GM12865 (cell line): ENCODE measurements at regions not wholly inside any gene's neighbourhood (a gene's known extent, or its start where the extent isn't known, plus 50 kb on each side); places are given as distances from the start of the nearest gene placed in this dataset.
"Not testable (repeated sequence)": the region's sequence is repeated elsewhere in the genome, so short reads cannot be mapped to it uniquely, and the experiment has no call there.

Source experiments
- DNase-seq: peaks from one replicate; pipeline ENCODE4 v3.0.0; 2010; ENCODE audit warnings: low read depth
- H3K4me3 ChIP-seq: 2 replicates; pipeline ENCODE4 v1.5.1; 2011; ENCODE audit warnings: mild to moderate bottlenecking, low read depth, low read length, control low read depth
- TF ChIP-seq, protein P1 (sequence below): IDR thresholded peaks from 2 replicates; pipeline ENCODE4 v1.5.1; 2011; ENCODE audit warnings: low read length, control low read depth, low read depth, inconsistent platforms; ENCODE audit not compliant: insufficient read depth; ENCODE audit errors: missing control alignments

DNA sequence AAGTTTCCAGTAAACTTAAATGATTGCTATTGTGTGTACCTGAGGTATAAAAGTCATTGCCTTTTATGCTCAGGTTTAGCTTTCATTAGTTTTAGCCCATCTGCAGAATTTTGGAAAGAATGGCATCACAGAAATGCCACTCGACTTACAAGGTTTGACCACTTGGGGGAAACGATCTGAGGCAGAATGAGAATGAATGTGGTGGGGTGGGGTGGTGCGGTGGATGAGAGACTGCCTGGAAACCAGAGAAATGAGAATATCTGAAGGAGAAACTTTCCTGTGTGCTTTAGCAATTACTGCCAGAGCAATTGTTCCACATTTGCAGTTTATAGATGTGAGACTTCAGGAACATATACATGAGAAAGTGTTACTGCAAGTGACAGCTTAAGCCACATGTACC lies 225.4 kb upstream of the PDE3A start:
- TF ChIP-seq, protein P1, sequence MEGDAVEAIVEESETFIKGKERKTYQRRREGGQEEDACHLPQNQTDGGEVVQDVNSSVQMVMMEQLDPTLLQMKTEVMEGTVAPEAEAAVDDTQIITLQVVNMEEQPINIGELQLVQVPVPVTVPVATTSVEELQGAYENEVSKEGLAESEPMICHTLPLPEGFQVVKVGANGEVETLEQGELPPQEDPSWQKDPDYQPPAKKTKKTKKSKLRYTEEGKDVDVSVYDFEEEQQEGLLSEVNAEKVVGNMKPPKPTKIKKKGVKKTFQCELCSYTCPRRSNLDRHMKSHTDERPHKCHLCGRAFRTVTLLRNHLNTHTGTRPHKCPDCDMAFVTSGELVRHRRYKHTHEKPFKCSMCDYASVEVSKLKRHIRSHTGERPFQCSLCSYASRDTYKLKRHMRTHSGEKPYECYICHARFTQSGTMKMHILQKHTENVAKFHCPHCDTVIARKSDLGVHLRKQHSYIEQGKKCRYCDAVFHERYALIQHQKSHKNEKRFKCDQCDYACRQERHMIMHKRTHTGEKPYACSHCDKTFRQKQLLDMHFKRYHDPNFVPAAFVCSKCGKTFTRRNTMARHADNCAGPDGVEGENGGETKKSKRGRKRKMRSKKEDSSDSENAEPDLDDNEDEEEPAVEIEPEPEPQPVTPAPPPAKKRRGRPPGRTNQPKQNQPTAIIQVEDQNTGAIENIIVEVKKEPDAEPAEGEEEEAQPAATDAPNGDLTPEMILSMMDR = peak; percentile 11
- no peak overlapping the region for H3K4me3 ChIP-seq
- peak; percentile 61 for DNase-seq

DNA sequence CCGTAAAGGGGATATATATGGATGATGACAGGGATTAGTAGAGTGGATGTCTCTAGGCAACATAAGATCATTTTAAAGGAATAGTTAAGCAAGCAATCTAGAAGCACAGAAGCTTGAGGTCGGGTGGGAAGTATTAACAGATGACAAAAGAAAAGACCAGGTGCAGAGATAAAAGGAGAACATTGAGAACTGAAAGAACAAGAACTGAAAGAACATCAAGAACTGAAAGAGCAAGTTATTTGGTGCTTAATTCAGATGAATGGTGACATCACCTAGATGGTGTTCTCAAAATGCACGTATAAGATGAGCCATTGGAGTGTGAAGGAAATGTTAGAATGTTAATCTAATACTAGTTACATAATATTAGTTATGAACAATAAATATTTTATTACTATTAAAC lies 224.0 kb upstream of the PDE3A start:
- TF ChIP-seq, protein P1 = no peak
- peak; percentile 65 for DNase-seq

DNA sequence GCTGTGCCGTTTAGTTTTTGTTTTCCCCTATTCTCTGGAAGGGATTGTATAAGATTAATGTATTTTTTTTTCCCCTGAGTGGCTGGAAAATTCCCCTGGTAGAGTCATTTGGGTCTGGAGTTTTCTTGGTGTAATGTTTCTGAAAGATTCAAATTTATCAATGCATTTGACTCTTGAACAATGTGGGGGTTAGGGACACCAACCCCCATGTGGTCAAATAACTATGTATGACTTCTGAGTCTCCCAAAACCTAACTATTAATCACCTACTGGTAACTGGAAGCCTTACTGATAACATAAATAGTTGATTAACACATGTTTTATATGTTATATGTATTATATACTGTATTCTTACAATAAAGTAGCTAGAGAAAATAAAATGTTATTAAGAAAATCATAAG lies 220.1 kb upstream of the PDE3A start:
- TF ChIP-seq, protein P1 = no peak
- no peak overlapping the region for H3K4me3 ChIP-seq
- DNase-seq = no peak

More for the DNA sequence above, 224.0 kb upstream of the PDE3A start:
- no peak overlapping the region for H3K4me3 ChIP-seq

DNA sequence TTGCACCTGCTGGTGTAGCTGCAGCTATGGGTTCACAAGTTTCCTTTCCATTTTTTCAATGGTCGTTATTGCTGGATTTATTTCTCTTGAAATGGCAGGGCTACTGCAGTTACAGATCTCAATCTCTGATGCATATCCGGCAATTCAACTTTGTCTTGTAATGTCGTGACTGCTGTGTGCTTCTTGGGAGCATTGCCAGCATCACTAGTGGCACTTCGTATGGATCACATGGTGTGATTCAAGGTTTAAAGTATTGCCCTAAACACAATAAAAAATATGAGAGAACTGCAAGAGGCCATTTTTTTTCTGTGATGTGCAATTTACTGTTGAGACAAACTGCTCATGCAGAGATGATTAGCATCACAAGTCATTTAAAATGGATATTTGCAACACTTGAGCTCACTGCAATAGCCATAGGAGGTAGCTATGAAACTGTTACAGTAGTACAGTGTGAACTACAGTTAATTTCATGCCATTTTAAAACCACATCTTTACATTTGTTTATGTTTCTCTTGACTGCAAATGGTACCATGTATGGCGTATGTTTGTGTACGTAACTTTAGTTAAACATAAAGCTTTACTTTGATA lies 217.4 kb upstream of the PDE3A start:
- TF ChIP-seq, protein P1 = no peak

DNA sequence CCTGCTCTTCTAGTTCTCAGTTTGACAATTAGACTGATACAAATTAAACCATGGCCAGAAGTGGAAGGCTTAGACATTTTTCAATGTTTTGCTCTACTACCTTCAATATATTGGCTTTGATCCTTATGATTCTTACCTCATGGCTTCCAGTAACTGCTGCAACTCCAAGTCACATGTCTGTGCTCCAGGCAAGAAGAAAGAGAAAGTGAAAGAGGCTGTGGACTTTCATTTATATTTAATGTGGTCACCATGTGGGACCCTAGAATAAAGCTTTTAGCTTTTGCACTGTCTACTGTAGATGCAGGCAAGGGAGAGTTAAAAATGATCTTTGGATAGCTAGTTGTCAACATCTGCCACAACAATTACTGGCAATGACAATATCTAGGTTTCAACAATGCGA lies 214.3 kb upstream of the PDE3A start:
- TF ChIP-seq, protein P1 = no peak
- DNase-seq = peak; percentile 20
- H3K4me3 ChIP-seq = peak overlapping the region; percentile 24

More for the DNA sequence above, 217.4 kb upstream of the PDE3A start:
- no peak for DNase-seq
- no peak overlapping the region for H3K4me3 ChIP-seq

DNA sequence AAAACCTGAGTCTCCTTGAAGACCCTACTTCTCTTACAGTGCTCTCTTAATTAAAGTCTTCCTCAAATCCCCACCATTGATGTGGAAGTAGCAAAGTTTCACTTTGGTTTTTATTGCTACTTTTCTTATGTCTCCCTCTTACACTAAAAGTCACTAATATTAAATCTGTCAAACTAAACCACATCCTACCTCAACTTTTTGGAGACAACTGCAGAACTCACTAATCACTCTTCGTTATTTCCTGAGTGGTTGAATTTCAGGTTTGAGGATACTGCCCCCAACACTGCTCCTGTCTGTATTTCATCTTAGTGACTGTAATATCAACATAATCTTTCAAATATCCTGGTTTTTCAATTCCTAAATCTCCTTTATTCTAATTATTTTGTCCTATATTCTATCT lies 213.0 kb upstream of the PDE3A start:
- H3K4me3 ChIP-seq = no peak overlapping the region
- no peak for DNase-seq
- TF ChIP-seq, protein P1 = no peak

DNA sequence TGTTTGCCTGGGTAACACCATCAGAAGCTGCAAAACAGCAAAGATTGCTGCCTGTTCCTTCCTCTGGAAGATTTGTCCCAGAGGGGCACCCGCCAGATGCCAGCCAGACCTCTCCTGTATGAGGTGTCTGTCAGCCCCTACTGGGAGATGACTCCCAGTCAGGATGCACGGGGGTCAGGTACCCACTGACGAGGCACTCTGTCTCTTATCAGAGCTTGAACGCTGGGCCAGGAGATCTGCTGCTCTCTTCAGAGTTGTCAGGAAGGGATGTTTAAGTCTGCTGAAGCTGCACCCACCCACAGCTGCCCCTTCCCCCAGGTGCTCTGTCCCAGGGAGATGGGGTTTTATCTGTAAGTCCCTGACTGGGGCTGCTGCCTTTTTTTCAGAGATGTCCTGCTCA lies 207.4 kb upstream of the PDE3A start:
- not testable (repeated sequence) for DNase-seq, H3K4me3 ChIP-seq
